SKM-1 (cell line): ENCODE measurements at regions not wholly inside any gene's neighbourhood (a gene's known extent, or its start where the extent isn't known, plus 50 kb on each side); places are given as distances from the start of the nearest gene placed in this dataset.
"Not testable (repeated sequence)": the region's sequence is repeated elsewhere in the genome, so short reads cannot be mapped to it uniquely, and the experiment has no call there.

Source experiments
- DNase-seq: peaks from one replicate; lab custom pipeline; 2025; ENCODE audit not compliant: unreplicated experiment; lab: John Stamatoyannopoulos, UW

DNA sequence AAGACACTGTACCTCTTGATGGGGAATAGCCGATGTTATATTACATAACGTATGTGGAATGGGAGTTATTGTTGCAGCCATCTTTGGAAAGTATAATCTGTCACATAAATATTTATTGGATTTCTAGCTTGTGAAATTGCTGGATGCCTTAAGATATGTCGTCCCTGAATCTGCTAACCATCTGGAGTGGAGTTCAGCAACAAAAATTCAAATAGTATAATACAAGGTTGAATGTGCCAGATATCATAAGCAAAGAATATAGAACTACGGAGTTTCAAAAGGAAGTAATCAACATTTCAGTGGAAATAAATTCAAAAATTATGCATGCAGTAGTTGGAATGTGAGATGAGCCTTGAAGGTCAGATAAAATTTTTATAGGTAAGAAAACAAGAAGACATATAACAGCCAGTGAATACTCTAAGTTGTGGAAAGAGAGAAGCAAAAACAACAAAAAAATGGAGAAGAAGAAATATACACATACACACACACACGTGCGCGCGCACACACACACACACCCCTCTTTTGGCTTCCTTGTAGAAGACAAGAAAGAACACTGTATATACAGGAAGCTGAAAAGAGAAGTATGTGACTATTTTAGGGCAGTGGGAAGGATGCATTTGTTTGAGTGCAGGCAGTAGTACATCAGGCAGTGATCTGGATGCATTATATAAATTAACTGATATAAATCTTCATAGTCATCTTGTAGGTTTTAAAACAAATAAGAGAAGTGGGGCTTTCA lies 516.7 kb downstream of the KCNT2 start:
- DNase-seq = no peak

DNA sequence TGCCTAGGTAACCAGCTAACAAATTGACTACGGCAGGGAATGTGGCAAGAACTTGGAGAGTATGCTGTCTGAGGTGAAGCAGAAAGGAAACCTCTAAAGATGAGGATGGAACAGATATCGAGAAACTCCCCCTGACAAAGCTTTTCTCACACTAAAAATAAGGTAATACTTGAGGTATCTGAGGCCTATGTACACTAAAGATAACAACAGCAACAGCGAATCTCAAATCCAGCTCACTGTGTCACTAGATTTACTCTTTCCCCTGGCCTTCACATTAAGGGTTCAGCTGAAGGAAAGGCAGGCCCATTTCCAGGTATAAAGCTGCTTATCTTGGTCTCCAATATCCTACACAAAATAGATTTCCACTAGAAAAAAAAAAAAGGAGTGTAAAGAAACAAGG lies 518.0 kb downstream of the KCNT2 start:
- DNase-seq = no peak

DNA sequence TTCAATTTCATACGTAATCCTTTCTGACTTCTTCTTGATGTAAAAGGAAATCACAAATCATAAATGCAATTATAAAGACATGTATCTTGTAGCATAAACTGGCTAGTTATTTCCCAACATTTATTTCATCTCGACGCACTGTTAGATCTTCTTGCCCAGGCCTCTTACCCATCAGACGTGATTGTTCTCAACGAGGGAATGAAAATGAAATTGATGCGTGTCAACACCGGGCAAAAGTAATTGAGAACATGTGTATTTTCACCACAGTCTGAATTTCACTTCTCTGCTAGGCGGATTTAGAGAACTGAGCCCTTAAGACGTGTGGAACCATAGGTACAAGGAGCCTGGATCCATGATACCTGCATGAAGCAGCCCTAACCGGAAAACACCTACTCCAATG lies 519.7 kb downstream of the KCNT2 start:
- DNase-seq = no peak

DNA sequence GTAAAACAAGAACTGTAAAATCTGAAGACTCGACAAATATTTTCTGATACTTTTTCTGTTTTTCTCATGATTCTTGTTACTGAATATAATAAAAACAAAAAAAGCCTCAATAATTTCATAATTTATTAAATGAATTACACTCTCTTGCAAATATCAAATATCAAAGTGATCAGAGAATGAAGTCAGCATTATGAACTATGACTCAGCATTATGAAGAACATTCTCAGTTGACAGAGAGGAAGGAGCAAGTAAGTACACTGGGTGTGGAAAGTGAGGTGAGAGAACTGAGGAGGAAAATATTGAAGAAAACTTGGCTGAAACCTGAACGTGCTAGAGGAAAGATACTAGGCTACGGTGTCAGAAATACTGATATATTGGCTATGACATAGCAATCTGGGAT lies 529.5 kb downstream of the KCNT2 start:
- no peak for DNase-seq

DNA sequence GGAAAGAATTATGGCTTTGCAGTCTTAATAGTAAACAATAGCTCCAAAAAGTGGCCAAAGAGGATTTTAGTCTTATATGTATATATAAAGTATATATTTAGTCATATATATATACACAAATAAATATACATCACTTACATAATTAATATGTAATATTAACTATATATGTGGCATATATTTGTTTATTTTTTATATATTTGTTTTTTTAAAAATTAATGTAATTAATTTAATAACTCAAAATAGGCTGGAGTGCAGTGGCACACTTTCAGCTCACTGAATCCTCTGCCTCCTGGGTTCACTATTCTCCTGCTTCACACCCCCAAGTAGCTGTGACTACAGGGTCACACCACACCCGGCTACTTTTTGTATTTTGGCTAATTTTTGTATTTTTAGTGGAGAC lies 532.6 kb downstream of the KCNT2 start:
- no peak for DNase-seq

DNA sequence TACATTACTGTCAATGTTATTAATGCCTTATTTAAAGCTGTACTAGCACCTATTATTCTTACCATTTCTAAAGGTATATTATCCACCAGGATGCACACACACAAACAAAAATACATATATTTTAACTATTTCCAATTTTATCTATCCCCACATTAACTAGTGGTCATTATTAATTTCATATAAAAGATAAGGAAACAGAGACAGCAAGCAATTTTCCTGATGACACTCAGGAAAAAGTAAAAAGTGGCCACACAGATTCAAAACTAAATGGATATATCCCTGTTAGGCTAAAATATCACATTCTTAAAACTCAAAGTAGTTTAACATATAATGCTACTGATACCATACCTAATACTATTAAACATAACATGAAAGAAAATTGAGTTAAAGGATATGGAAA lies 534.1 kb downstream of the KCNT2 start:
- no peak for DNase-seq

DNA sequence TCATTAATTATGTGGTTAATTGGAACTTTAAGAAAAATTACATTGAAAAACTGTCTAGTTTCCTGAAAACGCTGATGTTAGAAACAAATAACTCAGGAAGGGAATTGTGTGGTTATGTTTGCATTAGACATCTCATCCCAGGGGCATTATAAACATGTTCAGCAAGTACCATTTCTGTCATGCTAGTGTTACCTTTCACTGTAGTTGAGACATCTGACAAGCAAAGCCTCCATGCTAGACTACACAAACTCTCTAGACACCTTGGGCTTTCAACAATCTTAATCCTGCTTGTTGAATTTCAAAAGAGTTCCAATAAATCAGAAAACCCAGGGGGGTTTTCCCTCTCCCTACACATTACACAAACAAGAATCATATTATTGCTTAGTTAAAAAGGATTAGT lies 536.8 kb downstream of the KCNT2 start:
- no peak for DNase-seq

DNA sequence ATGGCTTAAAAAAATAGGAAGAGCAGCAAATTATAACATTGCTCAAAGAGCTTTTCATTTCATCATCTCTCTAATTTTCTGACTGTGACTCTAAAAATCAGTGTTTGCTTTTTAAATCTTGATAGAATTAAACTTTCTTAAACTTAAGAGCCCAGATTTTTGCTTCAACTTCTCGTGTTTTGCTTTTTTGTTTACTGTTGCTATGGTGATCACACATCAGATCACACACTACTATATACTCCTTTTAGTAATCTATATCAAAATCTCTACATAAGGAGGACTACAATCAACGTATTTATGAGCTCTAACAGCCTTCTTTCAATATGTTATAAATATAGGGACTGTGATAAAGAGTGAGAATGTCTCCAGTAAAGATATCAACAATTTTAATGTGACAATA lies 537.3 kb downstream of the KCNT2 start:
- no peak for DNase-seq

DNA sequence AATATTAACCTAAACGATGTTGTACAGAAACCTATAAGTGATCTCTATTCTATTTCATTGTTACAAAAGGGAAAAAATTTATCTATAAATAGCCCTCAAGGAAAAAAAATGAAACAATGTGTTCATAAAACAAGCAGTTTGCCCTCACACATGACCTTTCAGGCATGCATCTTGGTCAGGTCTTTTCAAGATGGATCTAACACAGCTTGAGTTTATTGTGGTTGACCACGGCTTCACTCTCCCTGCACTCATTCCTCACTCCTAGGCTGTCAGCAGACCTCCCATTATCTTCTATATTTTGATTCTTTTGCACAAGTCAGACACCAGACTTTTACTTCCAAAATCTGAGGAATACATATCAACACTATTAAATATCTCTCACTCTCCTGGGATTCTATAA lies 544.3 kb downstream of the KCNT2 start:
- no peak for DNase-seq

DNA sequence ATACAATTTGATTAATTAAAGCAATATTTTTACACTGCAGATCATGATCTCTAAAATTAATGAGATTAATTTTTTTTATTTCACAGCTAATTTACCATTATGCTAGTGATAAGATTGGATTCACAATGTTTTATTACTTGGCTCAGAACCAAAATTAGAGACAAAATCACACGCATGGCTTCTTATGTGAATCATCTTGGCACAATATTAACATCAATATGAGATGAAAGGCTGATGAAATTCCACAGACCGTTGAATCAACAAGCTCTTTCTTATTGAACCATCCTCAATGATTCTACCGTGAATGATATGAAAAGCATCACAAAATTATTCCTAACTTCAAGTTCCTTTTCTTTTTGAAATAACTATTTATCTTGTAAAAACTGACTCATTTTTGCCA lies 544.9 kb downstream of the KCNT2 start:
- DNase-seq = no peak

DNA sequence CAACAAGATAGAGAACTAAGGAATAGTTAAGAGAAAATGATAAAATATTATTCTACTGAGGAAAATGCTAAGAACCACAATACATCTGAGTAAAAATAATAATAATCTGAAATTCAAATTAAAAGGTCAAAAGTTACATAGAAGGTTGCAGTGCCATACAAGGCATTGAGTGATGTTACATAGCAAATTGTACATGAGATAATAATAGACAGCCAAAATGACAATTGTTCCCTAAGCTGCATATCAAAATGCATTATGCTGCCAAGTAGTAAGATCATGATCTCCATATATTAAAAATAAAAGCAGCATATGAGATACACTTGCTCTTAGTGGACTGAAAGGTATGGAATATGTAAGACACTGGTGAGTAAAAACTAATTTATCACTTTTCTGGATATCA lies 547.7 kb downstream of the KCNT2 start:
- DNase-seq = no peak

DNA sequence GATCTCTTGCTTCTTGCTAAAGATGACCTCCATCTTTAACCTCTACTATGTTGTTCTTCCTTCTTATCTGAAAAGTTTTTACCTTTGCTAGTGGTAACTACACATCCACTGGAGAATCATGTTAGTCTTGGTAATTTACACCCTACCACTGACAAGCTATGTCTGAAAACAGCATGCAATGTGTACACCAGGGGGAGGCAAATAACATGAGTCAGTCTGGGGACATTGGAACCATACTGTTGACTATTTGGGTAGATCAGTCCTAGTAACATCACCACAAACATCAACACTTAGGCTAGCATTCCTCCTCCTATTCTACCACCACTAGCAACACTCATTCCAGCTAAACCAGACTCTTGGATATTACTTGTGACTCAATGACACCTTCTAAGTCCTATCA lies 549.0 kb downstream of the KCNT2 start:
- no peak for DNase-seq

DNA sequence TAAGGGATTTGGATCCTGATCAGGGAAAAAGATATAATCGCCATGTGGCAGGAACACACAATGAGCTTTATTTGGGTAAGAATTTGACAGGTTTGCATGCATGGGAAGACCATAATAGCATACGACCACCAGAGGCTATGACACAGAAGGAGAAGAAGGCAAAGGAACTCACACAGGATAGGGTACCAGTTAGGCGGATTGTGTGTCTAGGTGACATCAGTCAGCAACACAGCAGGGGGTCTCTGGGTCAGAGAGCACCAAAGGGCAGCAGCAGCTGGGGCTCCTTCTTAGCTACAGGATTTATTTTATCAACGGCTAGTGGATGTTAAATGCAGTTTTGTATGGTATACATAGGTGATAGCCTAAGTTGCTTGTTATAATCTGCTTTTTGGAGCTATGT lies 551.3 kb downstream of the KCNT2 start:
- no peak for DNase-seq

DNA sequence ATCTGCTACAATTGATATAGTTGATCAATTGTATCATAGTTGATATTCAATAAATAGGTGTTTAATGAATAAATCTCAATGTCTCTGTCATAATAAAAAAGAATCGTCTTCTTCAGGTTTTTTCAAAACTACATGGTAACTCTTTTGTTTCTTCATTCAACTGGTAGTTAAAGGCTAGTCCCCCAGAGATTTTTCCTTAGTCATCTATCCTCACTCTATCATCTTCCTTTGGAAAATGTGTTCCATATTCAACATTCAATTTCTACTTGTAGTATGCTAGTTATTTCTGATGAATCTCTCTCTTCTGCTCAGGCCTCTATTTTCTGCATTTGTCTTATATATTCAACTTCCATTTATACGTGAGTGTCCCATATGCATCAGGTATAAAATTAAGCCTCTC lies 558.8 kb downstream of the KCNT2 start:
- DNase-seq = no peak

DNA sequence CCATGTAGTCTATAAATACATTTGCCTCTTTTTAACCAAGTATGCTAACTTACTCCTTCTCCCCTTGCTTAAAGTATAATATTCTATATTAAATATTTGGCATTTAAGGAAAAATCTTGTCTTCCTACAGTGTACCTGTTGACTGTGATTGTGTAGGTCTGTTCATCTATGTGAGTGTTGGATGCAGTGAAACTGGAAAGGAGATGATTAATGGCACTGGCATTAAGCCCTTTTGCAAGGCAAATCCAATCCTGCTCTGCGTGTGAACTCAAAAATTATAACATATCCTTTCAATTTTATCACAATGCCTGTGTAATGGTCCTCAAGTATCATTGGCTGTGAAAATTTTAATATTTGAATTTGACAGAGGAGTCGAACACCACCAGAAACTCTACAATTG lies 565.0 kb downstream of the KCNT2 start:
- DNase-seq = no peak

DNA sequence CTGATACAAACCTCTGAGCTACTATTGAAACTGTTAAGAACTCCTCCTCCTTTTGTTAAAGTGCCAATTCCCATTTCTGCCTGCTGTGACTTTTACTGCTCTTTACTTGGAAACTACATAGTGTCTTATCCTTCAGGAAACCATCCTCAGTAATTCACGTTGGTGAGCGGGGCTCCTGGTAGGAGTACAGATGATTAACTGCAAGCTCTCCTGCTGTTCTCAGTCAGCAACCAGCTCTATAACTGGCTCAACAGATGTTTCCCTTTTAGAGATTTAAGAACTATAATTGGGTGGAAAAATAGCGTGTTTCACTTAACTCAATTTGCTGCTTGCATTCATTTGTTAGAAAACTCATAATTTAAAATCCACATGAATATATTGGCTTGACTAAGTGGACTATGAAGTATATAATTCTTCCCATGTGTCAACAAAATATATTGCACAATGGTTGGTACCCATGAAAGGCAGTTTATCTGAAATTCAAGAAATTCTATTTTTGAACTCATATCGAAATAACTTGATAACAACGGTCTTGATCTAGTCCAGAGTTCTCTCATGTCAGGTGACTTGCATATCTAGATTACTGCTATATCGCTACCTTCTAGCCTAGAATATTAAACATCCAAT lies 574.0 kb downstream of the KCNT2 start:
- DNase-seq = no peak

DNA sequence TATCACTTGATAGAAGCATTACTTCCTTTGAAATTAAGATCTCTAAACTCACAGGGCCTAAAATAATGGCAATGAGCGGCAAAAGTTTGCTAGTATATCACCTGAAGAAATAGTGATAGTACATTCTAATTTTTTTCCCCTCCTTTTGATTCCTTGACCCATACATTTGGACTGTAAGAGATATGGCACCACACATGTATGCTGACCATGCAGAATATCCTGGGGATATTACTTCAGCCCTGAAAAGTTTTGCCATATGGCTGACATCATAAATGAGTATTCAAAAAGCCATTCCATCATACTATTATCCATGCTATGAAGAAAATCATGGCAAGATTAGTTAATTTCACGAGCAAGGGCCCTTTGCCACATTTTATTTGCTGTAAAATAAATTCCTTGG lies 576.9 kb downstream of the KCNT2 start:
- not testable (repeated sequence) for DNase-seq

DNA sequence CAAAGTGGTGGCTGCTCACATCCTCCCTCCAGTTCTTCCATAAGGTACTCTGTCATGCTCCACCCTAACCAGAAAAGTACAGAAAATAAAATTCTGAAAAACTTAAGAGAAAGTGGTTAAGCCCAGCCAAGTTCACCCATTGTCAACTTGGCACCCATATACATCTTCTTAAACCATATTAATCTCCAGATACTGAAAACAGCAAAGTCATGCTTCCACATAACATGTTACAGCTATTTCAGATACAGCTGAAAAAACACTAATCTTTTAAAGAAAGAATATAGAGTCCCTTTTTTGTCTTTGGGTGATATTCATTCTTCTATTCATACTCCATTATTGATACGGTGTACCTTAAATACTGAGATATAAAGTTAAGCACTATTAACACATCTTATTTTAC lies 577.8 kb downstream of the KCNT2 start:
- DNase-seq = no peak

DNA sequence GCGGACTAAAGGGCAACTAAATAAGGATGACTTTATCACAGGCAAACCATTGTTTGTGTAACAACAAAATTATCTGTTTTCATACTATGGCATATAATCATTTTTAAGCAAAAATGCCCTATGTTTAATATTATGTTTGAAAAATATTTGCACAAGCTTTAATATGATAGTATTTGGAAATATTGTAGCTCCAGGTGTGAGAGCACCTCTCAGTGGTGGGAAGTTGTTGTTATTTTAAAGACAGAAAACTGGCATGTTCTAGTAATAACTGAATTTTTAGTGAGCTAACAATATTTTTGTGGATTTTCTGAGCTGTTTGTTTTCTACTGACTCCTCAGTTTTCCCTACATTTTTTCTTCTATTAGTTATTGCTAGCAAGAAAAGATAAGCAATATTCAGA lies 578.8 kb downstream of the KCNT2 start:
- DNase-seq = no peak

DNA sequence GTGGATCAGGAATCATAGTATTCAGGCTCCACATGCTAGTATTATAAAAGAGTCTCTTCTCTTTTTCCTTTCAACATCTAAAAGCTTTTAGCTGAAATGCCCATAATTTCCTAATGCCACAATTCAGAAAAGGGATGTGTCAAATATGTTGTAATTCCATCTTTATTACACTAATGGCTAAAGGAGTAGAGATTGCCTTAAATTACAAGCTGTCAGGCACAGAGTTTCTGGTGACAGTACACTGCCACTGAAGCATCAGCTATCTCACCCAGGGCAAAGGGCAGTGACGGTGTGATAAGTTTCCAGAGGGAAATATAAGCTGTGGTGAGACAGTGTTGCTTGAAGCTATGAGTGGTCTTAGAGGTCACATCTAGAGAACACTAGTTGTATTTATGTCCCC lies 581.1 kb downstream of the KCNT2 start:
- DNase-seq = no peak

DNA sequence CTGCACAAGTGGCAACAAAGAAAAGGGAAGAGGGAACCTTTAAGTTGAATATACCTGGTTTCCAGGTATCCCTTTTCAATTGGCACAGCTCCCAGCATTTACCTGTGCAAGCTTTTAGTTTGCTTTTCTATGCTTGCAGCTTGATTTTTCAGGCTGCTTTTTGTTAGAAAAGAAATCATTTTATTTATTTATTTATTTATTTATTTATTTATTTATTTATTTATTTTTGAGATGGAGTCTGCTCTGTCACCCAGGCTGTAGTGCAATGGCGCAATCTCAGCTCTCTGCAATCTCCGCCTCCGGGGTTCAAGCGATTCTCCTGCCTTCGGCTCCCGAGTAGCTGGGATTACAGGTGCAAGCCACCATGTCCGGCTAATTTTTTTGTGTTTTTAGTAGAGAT lies 587.1 kb downstream of the KCNT2 start:
- DNase-seq = not testable (repeated sequence)

DNA sequence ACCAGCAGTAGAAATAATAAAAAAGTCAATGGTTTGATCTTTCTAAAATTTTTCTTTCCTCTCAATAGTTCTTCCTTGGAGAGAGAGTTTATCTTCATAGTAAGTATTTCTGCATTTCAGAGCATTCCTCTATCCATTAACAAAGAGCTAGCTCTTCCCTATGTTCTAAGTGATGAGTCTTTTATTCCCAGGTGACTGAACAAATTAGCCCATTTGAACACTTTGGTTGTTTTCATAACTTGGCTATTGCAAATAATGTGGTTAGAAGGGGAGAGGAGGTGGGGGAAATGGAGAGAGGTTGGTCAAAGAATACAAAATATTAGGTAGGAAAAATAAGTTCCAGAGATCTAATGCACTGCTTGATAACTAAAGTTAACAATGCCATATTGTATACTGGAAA lies 598.9 kb downstream of the KCNT2 start:
- no peak for DNase-seq

DNA sequence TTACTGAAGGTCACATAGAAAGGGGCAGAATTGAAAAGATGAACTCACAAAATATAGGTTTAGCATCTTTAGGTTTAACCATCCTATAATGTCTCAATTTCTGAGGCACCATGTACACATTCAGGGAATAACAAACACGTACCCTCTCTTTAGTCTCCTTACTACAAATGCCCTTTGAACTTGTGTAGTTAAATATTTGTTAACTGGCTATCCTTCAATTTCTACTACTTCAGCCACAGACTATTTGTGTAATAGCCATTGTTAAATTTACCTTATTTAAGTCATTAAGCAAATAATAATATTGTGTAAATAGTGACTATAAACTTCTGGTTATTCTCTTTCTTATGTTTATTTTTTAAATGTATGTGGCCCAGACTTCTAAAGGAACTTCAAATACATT lies 600.5 kb downstream of the KCNT2 start:
- no peak for DNase-seq
